Thymus (tissue), 11 donors: ENCODE measurements at regions not wholly inside any gene's neighbourhood (a gene's known extent, or its start where the extent isn't known, plus 50 kb on each side); places are given as distances from the start of the nearest gene placed in this dataset.

ENCODE experiments used
- DNase-seq, 9 donors: peaks; one replicate each; pipeline ENCODE4 v3.0.0-alpha.2; 2013; ENCODE audit warnings: low spot score in 9 of 9, low read depth in 6 of 9, missing footprints in 1 of 9
- H3K27ac ChIP-seq, 2 donors: one replicate each; pipeline ENCODE4 v1.5.1; 2013; ENCODE audit warnings: control low read depth in 1 of 2, low read depth in 1 of 2, low read length in 1 of 2, mild to moderate bottlenecking in 1 of 2, moderate library complexity in 1 of 2
- H3K27me3 ChIP-seq, 2 donors: one replicate each; pipeline ENCODE4 v1.5.1; 2013; ENCODE audit warnings: low read length in 1 of 2; ENCODE audit not compliant: control insufficient read depth in 2 of 2, insufficient read depth in 1 of 2
- H3K36me3 ChIP-seq, 2 donors: one replicate each; pipeline ENCODE4 v1.5.1; 2013; ENCODE audit warnings: low read length in 1 of 2, mild to moderate bottlenecking in 1 of 2, moderate library complexity in 1 of 2; ENCODE audit not compliant: control insufficient read depth in 2 of 2, insufficient read depth in 2 of 2
- H3K4me1 ChIP-seq, 2 donors: one replicate each; pipeline ENCODE4 v1.5.1; 2013; ENCODE audit warnings: low read length in 2 of 2; ENCODE audit not compliant: control insufficient read depth in 2 of 2, insufficient read depth in 2 of 2
- H3K4me3 ChIP-seq, 2 donors: one replicate each; pipeline ENCODE4 v1.5.1; 2013; ENCODE audit warnings: low read length in 2 of 2, control low read depth in 1 of 2, mild to moderate bottlenecking in 1 of 2
- H3K9me3 ChIP-seq, 2 donors: one replicate each; pipeline ENCODE4 v1.5.1; 2013; ENCODE audit warnings: low read length in 1 of 2, mild to moderate bottlenecking in 1 of 2; ENCODE audit not compliant: control insufficient read depth in 2 of 2, insufficient read depth in 1 of 2
- WGBS: extraction: QIAGEN DNeasy Blood & Tissue Kit; methylation state at CpG from one replicate; pipeline ENCODE4 v1.1.7; 2013; 5-methylcytosine and 5-hydroxymethylcytosine counted together
- donor health status: healthy.

GRCh38 chr13:109625156-109625555 lies 161.2 kb downstream of the IRS2 start:
- WGBS: 58% methylated on average over 1 of the region's 1 CpG
- DNase-seq: no peak
- no peaks in the 10 kb centered on the region for H3K27me3 ChIP-seq

DNA sequence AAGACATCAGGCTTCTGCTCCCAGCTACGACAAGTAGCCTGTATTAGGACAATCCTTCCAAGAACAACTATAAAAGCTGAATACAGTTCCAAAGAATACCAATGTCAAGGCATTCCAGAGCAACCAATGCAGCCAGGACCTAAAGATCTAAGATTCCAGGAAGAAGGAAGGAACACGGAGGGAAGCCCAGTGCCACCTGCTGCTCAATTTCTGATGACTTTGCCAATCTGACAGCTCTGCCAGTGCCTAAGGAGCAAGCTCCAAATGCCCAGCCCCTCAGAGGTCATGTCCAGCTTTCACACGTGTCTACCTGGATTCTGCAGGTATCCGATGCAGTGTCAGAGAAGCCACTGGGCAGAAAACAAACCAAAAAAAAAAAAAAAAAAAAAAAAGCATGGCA lies 164.4 kb downstream of the IRS2 start:
- no peaks in the 10 kb centered on the region for H3K9me3 ChIP-seq
- H3K27me3 ChIP-seq: no peaks in the 10 kb centered on the region
- no peaks in the 10 kb centered on the region for H3K4me1 ChIP-seq
- no peaks in the 10 kb centered on the region for H3K36me3 ChIP-seq
- no peak overlapping the region for H3K27ac ChIP-seq
- H3K4me3 ChIP-seq: no peak overlapping the region
- DNase-seq: no peak
- WGBS: 97% methylated on average over 4 of the region's 4 CpGs

More at GRCh38 chr13:109625156-109625555, 161.2 kb downstream of the IRS2 start:
- H3K27ac ChIP-seq: no peak overlapping the region
- H3K9me3 ChIP-seq: no peaks in the 10 kb centered on the region
- H3K36me3 ChIP-seq: no peaks in the 10 kb centered on the region
- no peak overlapping the region for H3K4me3 ChIP-seq
- H3K4me1 ChIP-seq: no peaks in the 10 kb centered on the region

DNA sequence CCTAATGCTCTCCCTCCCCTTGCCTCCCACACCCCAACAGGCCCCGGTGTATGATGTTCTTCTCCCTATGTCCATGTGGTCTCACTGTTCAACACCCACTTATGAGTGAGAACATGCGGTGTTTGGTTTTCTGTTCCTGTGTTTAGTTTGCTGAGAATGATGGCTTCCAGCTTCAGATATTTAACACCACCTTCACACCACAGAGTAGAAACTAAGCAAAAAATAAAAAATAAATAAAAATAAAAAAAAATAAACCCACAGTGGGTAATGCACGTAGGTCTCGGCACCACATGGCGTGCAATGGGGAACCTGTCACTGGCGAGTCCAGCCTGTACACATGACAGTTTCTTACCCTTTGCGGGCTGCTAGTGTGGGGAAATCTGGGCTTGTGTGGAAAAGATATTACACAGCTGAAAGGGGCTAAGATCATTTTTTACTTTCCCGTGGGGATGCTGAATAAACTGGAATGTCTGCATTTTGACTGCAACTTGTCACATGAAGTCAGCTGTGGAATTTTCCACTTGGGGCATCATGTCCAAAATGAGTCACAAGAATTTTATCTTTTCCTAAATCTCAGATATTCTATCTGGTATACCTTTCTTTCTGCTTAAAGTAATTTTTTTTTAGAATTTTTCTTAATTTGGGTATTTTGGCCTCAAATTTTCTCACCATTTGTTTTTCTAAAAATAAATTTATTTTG lies 170.5 kb downstream of the IRS2 start:
- no peak overlapping the region for H3K27ac ChIP-seq
- no peaks in the 10 kb centered on the region for H3K27me3 ChIP-seq
- DNase-seq: no peak
- 96% methylated on average over 8 of the region's 8 CpGs for whole genome bisulfite sequencing
- no peak overlapping the region for H3K4me3 ChIP-seq
- no peaks in the 10 kb centered on the region for H3K4me1 ChIP-seq
- H3K36me3 ChIP-seq: no peaks in the 10 kb centered on the region
- H3K9me3 ChIP-seq: no peaks in the 10 kb centered on the region

DNA sequence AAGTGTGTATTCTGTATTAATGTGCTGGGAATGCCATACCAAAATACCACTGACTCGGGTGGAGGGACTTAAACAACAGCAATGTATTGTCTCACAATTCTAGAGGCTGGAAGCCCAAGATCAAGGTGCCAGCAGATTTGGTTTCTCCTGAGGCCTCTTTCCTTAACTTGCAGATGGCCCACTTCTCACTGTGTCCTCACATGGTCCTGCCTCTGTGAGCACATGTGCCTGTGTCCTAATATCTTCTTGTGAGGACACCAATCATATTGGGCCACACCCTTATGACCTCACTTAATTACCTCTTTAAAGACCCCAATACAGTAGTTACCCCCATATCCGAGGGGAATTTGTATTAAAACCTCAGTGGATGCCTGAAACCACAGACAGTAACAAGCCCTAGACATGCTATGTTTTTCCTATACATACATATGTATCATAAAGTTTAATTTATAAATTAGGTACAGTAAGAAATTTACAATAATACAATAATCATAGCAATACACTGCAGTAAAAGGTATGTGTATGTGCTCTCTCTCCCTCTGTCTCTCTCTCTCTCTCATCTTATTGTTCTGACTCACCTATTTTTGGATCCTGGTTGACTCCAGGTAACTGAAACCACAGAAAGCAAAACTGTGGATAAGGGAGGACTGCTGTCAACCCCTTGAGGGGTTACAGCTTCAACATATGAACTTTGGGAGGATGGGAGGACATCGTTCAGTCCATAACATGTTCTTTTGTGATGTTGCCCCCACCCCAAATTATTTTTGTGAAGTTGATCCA lies 174.3 kb downstream of the IRS2 start:
- Histone ChIP-seq H3K4me3 (no peak overlapping the region), H3K9me3 (no peaks in the 10 kb centered on the region), H3K27ac (no peak overlapping the region), H3K27me3 (no peaks in the 10 kb centered on the region), H3K4me1 (no peaks in the 10 kb centered on the region), H3K36me3 (no peaks in the 10 kb centered on the region)
- 79% methylated on average over 3 of the region's 3 CpGs for WGBS
- no peak for DNase-seq

DNA sequence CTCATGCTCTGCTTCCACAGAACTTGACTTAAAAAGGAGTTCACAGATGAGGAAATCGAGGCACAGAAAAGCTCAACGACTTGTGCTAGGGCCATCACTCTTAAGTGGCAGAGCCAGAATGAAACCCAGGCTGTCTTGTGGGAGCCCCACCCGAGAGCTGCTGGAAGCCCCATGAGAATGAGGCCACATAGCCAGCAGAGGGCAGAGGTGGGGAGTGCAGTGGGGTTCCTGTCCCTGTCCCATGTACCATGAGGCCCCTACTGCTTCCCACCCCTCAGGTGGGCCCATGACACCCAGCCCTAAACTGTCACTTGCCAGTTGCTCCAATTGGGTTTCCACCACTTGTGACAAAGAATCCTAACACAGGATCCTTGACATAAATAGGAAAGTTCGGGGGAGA lies 175.9 kb downstream of the IRS2 start:
- Histone ChIP-seq H3K4me3 (no peak overlapping the region), H3K36me3 (no peaks in the 10 kb centered on the region), H3K27ac (no peak overlapping the region), H3K9me3 (no peaks in the 10 kb centered on the region), H3K4me1 (peaks cover 0 to 2% of the 10 kb centered on the region in 2 donors), H3K27me3 (no peaks in the 10 kb centered on the region)
- DNase-seq: peak in 4 of 9 donors; percentile 16 to 61 (median 32)
- WGBS: 62% methylated on average over 4 of the region's 4 CpGs

GRCh38 chr13:109608503-109608902 lies 177.9 kb downstream of the IRS2 start:
- DNase-seq: no peak
- Histone ChIP-seq H3K9me3 (no peaks in the 10 kb centered on the region), H3K36me3 (no peaks in the 10 kb centered on the region), H3K27ac (no peak overlapping the region), H3K4me1 (peaks cover 0 to 2% of the 10 kb centered on the region in 2 donors), H3K27me3 (no peaks in the 10 kb centered on the region), H3K4me3 (no peak overlapping the region)
- 95% methylated on average over 3 of the region's 3 CpGs for WGBS

GRCh38 chr13:109608059-109608458 lies 178.3 kb downstream of the IRS2 start:
- Histone ChIP-seq H3K36me3 (no peaks in the 10 kb centered on the region), H3K9me3 (no peaks in the 10 kb centered on the region), H3K4me3 (no peak overlapping the region), H3K27me3 (no peaks in the 10 kb centered on the region), H3K4me1 (peaks cover 0 to 2% of the 10 kb centered on the region in 2 donors), H3K27ac (no peak overlapping the region)
- DNase-seq: no peak
- WGBS: 97% methylated on average over 3 of the region's 3 CpGs

- Histone ChIP-seq H3K4me3 (no peak overlapping the region), H3K4me1 (peaks cover 0 to 2% of the 10 kb centered on the region in 2 donors), H3K27me3 (no peaks in the 10 kb centered on the region), H3K27ac (peak overlapping the region in 1 of 2 donors; percentile 12), H3K36me3 (no peaks in the 10 kb centered on the region), H3K9me3 (no peaks in the 10 kb centered on the region)
- peak in 7 of 9 donors; percentile 4 to 64 (median 20) for DNase-seq
- WGBS: 8% methylated on average over 2 of the region's 2 CpGs
Observed at GRCh38 chr13:109606520-109606919, 179.9 kb downstream of the IRS2 start.

- H3K27ac ChIP-seq: no peak overlapping the region
- H3K36me3 ChIP-seq: no peaks in the 10 kb centered on the region
- H3K9me3 ChIP-seq: peaks cover 0 to under 1% of the 10 kb centered on the region in 2 donors
- H3K27me3 ChIP-seq: no peaks in the 10 kb centered on the region
- H3K4me1 ChIP-seq: peaks cover 0 to 2% of the 10 kb centered on the region in 2 donors
- H3K4me3 ChIP-seq: no peak overlapping the region
- no peak for DNase-seq
Observed at GRCh38 chr13:109605846-109606245, 180.5 kb downstream of the IRS2 start.
